GM23338 (cell line): ENCODE measurements at regions not wholly inside any gene's neighbourhood (a gene's known extent, or its start where the extent isn't known, plus 50 kb on each side); places are given as distances from the start of the nearest gene placed in this dataset.

Source experiments
- ATAC-seq: fragments of 200-7000 bp; cut with Tn5 transposase; 3 replicates; pipeline ENCODE4 v1.9.1; 2020
- DNase-seq: peaks from one replicate; pipeline ENCODE4 v3.0.0-alpha.2; 2015; ENCODE audit warnings: low spot score
- H2AFZ ChIP-seq: fragments of 200-600 bp; sonication (generic); 2 replicates; pipeline ENCODE4 v1.8.0; 2016; ENCODE audit warnings: antibody characterized with exemption, mild to moderate bottlenecking, moderate library complexity
- H3F3A ChIP-seq: fragments of 200-600 bp; sonication (generic); replicated peaks from 2 replicates; pipeline ENCODE4 v1.8.0; 2017; ENCODE audit warnings: antibody characterized with exemption, mixed run types, low read depth
- H3K27ac ChIP-seq: fragments of 200-600 bp; sonication (generic); 2 replicates; pipeline ENCODE4 v1.6.1; 2016; ENCODE audit warnings: low read depth
- H3K27me3 ChIP-seq: fragments of 200-600 bp; sonication (generic); 2 replicates; pipeline ENCODE4 v1.8.0; 2016; ENCODE audit warnings: mild to moderate bottlenecking, mixed run types, moderate library complexity; ENCODE audit not compliant: insufficient read depth
- H3K36me3 ChIP-seq: fragments of 200-600 bp; sonication (generic); 2 replicates; pipeline ENCODE4 v1.8.0; 2016; ENCODE audit warnings: mild to moderate bottlenecking; ENCODE audit not compliant: insufficient read depth
- H3K4me1 ChIP-seq: fragments of 200-600 bp; sonication (generic); 2 replicates; pipeline ENCODE4 v1.8.0; 2016; ENCODE audit warnings: mild to moderate bottlenecking, moderate library complexity; ENCODE audit not compliant: insufficient read depth
- H3K4me2 ChIP-seq: fragments of 200-600 bp; sonication (generic); 2 replicates; pipeline ENCODE4 v1.7.1; 2017; ENCODE audit warnings: mixed run types
- H3K4me3 ChIP-seq: fragments of 200-600 bp; sonication (generic); 2 replicates; pipeline ENCODE4 v1.6.1; 2016; ENCODE audit warnings: mixed run types
- H3K79me2 ChIP-seq: fragments of 200-600 bp; sonication (generic); replicated peaks from 2 replicates; pipeline ENCODE4 v1.8.0; 2017; ENCODE audit warnings: mild to moderate bottlenecking; ENCODE audit not compliant: insufficient read depth
- H3K9me2 ChIP-seq: fragments of 200-600 bp; sonication (generic); 2 replicates; pipeline ENCODE4 v1.8.0; 2017; ENCODE audit not compliant: insufficient read depth
- H4K20me1 ChIP-seq: fragments of 200-600 bp; sonication (generic); replicated peaks from 2 replicates; pipeline ENCODE4 v1.8.0; 2017; ENCODE audit warnings: mild to moderate bottlenecking; ENCODE audit not compliant: insufficient read depth
- H3K27ac Mint-ChIP-seq: 2 replicates; pipeline ENCODE4 v1.8.0; 2020; ENCODE audit warnings: inconsistent platforms, mild to moderate bottlenecking, moderate library complexity, mixed read lengths
- H3K27me3 Mint-ChIP-seq: 3 replicates; pipeline ENCODE4 v1.8.0; 2022; ENCODE audit warnings: low read depth, mild to moderate bottlenecking, moderate library complexity, mixed read lengths, inconsistent platforms; ENCODE audit not compliant: insufficient read depth, poor library complexity
- H3K36me3 Mint-ChIP-seq: 3 replicates; pipeline ENCODE4 v1.8.0; 2021; ENCODE audit warnings: low read depth, mild to moderate bottlenecking, inconsistent platforms, moderate library complexity, mixed read lengths
- H3K4me1 Mint-ChIP-seq: 3 replicates; pipeline ENCODE4 v1.8.0; 2020; ENCODE audit warnings: mild to moderate bottlenecking, inconsistent platforms, mixed read lengths
- H3K4me3 Mint-ChIP-seq: 3 replicates; pipeline ENCODE4 v1.8.0; 2021; ENCODE audit warnings: moderate library complexity, mild to moderate bottlenecking, inconsistent platforms, mixed read lengths
- H3K9me3 Mint-ChIP-seq: 3 replicates; pipeline ENCODE4 v1.8.0; 2020; ENCODE audit warnings: moderate library complexity, mild to moderate bottlenecking, inconsistent platforms, mixed read lengths
- CREB1 ChIP-seq: fragments of 250-450 bp; sonication (Bioruptor Pico); IDR thresholded peaks from 2 replicates; pipeline ENCODE4 v1.5.0; 2020; ENCODE audit warnings: low read depth, mild to moderate bottlenecking, moderate library complexity
- CTCF ChIP-seq, 2 experiments: fragments of 200-600 bp in 1 of 2; sonication (generic) in 1 of 2; conservative IDR thresholded peaks; 2 replicates each; pipeline versions ENCODE4 v1.5.1 to v1.6.1; 2016 to 2017; ENCODE audit warnings: antibody characterized with exemption in 2 of 2, low read depth in 2 of 2, mild to moderate bottlenecking in 2 of 2, moderate library complexity in 1 of 2
- ETS1 ChIP-seq: IDR thresholded peaks from 2 replicates; pipeline ENCODE4 v1.6.1; 2016; ENCODE audit warnings: antibody characterized with exemption
- EZH2phosphoT487 ChIP-seq: fragments of 200-600 bp; sonication (generic); IDR thresholded peaks from one replicate; pipeline ENCODE4 v1.8.1; 2018; ENCODE audit warnings: antibody characterized with exemption; ENCODE audit not compliant: unreplicated experiment
- JUNB ChIP-seq: IDR thresholded peaks from one replicate; pipeline ENCODE4 v1.6.1; 2016; ENCODE audit warnings: antibody characterized with exemption; ENCODE audit not compliant: unreplicated experiment
- REST ChIP-seq: IDR thresholded peaks from one replicate; pipeline ENCODE4 v1.6.1; 2018; ENCODE audit warnings: antibody characterized with exemption; ENCODE audit not compliant: unreplicated experiment
- STAT1 ChIP-seq: IDR thresholded peaks from one replicate; pipeline ENCODE4 v1.6.1; 2016; ENCODE audit warnings: antibody characterized with exemption; ENCODE audit not compliant: unreplicated experiment
- ZNF114 ChIP-seq: fragments of 250-450 bp; sonication (Bioruptor Pico); IDR thresholded peaks from 2 replicates; pipeline ENCODE4 v1.5.0; 2020; ENCODE audit warnings: mild to moderate bottlenecking, moderate library complexity
- ZNF331 ChIP-seq: fragments of 250-450 bp; sonication (Bioruptor Pico); IDR thresholded peaks from 2 replicates; pipeline ENCODE4 v1.5.0; 2020; ENCODE audit warnings: low read depth, mild to moderate bottlenecking, moderate library complexity

GRCh38 chr2:175576270-175576669, 394.8 kb upstream of the ATP5MC3 start:
- Mint-ChIP-seq H3K4me3 (no peak overlapping the region), H3K9me3 (no peaks in the 10 kb centered on the region), H3K27me3 (peaks cover 7% of the 10 kb centered on the region), H3K27ac (peak overlapping the region; percentile 65; the same call in 1 of the 2 replicates), H3K36me3 (no peaks in the 10 kb centered on the region), H3K4me1 (peaks cover 25% of the 10 kb centered on the region)
- Histone ChIP-seq H3K4me3 (no peak overlapping the region), H3K9me2 (0 out of 2 replicates have a peak, but pooled peaks cover 4% of the 10 kb centered on the region), H2AFZ (no peak overlapping the region), H3K27me3 (no peaks in the 10 kb centered on the region), H3K27ac (no peak overlapping the region), H3K79me2 (no peaks in the 10 kb centered on the region), H3F3A (no peaks in the 10 kb centered on the region), H3K4me2 (no peak overlapping the region), H3K36me3 (no peaks in the 10 kb centered on the region), H3K4me1 (peaks cover 4% of the 10 kb centered on the region; the same call in 1 of the 2 replicates), H4K20me1 (no peaks in the 10 kb centered on the region)
- DNase-seq (no peak), ATAC-seq (peak; percentile 67; the same call in 2 of the 3 replicates)
- no peak for TF ChIP-seq ZNF114 (CRISPR knock-in tag)

- H3K4me3 Mint-ChIP-seq: no peak overlapping the region
- H3K9me2 ChIP-seq: no peaks in the 10 kb centered on the region
- H3K4me1 ChIP-seq: peaks cover 4% of the 10 kb centered on the region; the same call in 1 of the 2 replicates
- H4K20me1 ChIP-seq: no peaks in the 10 kb centered on the region
- H3K27me3 Mint-ChIP-seq: peaks cover 5% of the 10 kb centered on the region
- no peak overlapping the region for H3K4me3 ChIP-seq
- peaks cover 22% of the 10 kb centered on the region for H3K4me1 Mint-ChIP-seq
- TF ChIP-seq EZH2phosphoT487: no peak
- TF ChIP-seq ZNF331 (CRISPR knock-in tag): no peak
- no peak for TF ChIP-seq CTCF (conservative IDR thresholded peaks at IDR 0.05; ENCODE audit: low read depth in 2 of 2)
- no peak overlapping the region for H2AFZ ChIP-seq
- H3K36me3 Mint-ChIP-seq: no peaks in the 10 kb centered on the region
- H3K27ac Mint-ChIP-seq: peak overlapping the region; percentile 65; the same call in 1 of the 2 replicates
- no peak overlapping the region for H3K27ac ChIP-seq
- no peaks in the 10 kb centered on the region for H3K27me3 ChIP-seq
- no peak for DNase-seq
- H3K79me2 ChIP-seq: no peaks in the 10 kb centered on the region
- no peak overlapping the region for H3K4me2 ChIP-seq
- peak; percentile 34; the same call in 1 of the 3 replicates for ATAC-seq
- no peaks in the 10 kb centered on the region for H3K9me3 Mint-ChIP-seq
- H3K36me3 ChIP-seq: no peaks in the 10 kb centered on the region
- no peaks in the 10 kb centered on the region for H3F3A ChIP-seq
Measured at GRCh38 chr2:175575346-175576258, 394.1 kb upstream of the ATP5MC3 start.

- peaks cover 5% of the 10 kb centered on the region for H3K27me3 Mint-ChIP-seq
- no peaks in the 10 kb centered on the region for H3K4me1 ChIP-seq
- no peaks in the 10 kb centered on the region for H3K9me3 Mint-ChIP-seq
- no peaks in the 10 kb centered on the region for H3F3A ChIP-seq
- H3K4me3 ChIP-seq: no peak overlapping the region
- H3K27me3 ChIP-seq: no peaks in the 10 kb centered on the region
- no peak overlapping the region for H3K27ac ChIP-seq
- no peak overlapping the region for H3K27ac Mint-ChIP-seq
- H3K36me3 ChIP-seq: no peaks in the 10 kb centered on the region
- H3K79me2 ChIP-seq: no peaks in the 10 kb centered on the region
- peaks cover 15% of the 10 kb centered on the region; the same call in 2 of the 3 replicates for H3K4me1 Mint-ChIP-seq
- TF ChIP-seq CREB1 (CRISPR knock-in tag) (no peak), STAT1 (no peak), ETS1 (no peak), EZH2phosphoT487 (no peak), REST (no peak), JUNB (no peak)
- no peaks in the 10 kb centered on the region for H4K20me1 ChIP-seq
- no peak for ATAC-seq
- no peak for DNase-seq
- H3K9me2 ChIP-seq: no peaks in the 10 kb centered on the region
- H3K36me3 Mint-ChIP-seq: no peaks in the 10 kb centered on the region
- H3K4me3 Mint-ChIP-seq: no peak overlapping the region
- H3K4me2 ChIP-seq: no peak overlapping the region
- no peak overlapping the region for H2AFZ ChIP-seq
Measured at GRCh38 chr2:175574069-175574468, 392.6 kb upstream of the ATP5MC3 start.
